MCF 10A (cell line): ENCODE measurements at regions not wholly inside any gene's neighbourhood (a gene's known extent, or its start where the extent isn't known, plus 50 kb on each side); places are given as distances from the start of the nearest gene placed in this dataset.

Source experiments
- BruUV-seq: library from RNA; stranded (reverse); fragments of 400-500 nt; replicated peaks from 2 replicates; lab custom pipeline; 2021; lab: Mats Ljungman, UMichigan
- CTCF ChIA-PET: fragments of 300-600 bp; sonication (Branson Sonifier 250); formaldehyde crosslinking; extraction: SDS; loops from one replicate; lab custom pipeline; 2021; ENCODE audit warnings: antibody characterized with exemption, inconsistent platforms; lab: Yijun Ruan, JAX
- POLR2A ChIA-PET: fragments of 300-600, 350-650 bp; sonication (Branson Sonifier 250); formaldehyde crosslinking; extraction: SDS; loops from one replicate; lab custom pipeline; 2020; ENCODE audit warnings: antibody characterized with exemption, inconsistent platforms; lab: Yijun Ruan, JAX
- DNase-seq: peaks from one replicate; pipeline ENCODE4 v3.0.0-alpha.2; 2018; ENCODE audit not compliant: unreplicated experiment
- H3K27ac Mint-ChIP-seq: one replicate; pipeline ENCODE4 v1.8.0; 2022; ENCODE audit warnings: mild to moderate bottlenecking, low read depth, mixed read lengths; ENCODE audit not compliant: unreplicated experiment
- H3K27me3 Mint-ChIP-seq: one replicate; pipeline ENCODE4 v1.8.0; 2022; ENCODE audit warnings: mixed read lengths; ENCODE audit not compliant: insufficient read depth, unreplicated experiment
- H3K36me3 Mint-ChIP-seq: one replicate; pipeline ENCODE4 v1.8.0; 2022; ENCODE audit warnings: mild to moderate bottlenecking, moderate library complexity, mixed read lengths; ENCODE audit not compliant: insufficient read depth, unreplicated experiment
- H3K4me1 Mint-ChIP-seq: one replicate; pipeline ENCODE4 v1.8.0; 2022; ENCODE audit warnings: mixed read lengths; ENCODE audit not compliant: insufficient read depth, unreplicated experiment
- H3K4me3 Mint-ChIP-seq: one replicate; pipeline ENCODE4 v1.8.0; 2022; ENCODE audit warnings: mild to moderate bottlenecking, moderate library complexity, mixed read lengths; ENCODE audit not compliant: unreplicated experiment
- H3K9me3 Mint-ChIP-seq: one replicate; pipeline ENCODE4 v1.8.0; 2022; ENCODE audit warnings: mixed read lengths; ENCODE audit not compliant: unreplicated experiment
- CTCF ChIP-seq: fragments of 200-600 bp; IDR thresholded peaks from one replicate; pipeline ENCODE4 v1.8.0; 2022; ENCODE audit warnings: antibody characterized with exemption, mild to moderate bottlenecking; ENCODE audit not compliant: unreplicated experiment
- intact Hi-C: fragments of 100-400 bp; cut with micrococcal nuclease; formaldehyde crosslinking; loops from 2 replicates; pipeline ENCODE4 v1.14.1; 2022

GRCh38 chr4:135672202-135672601, 1470.6 kb upstream of the PABPC4L start:
- ChIA-PET POLR2A (no interaction called here), CTCF (no interaction called here)
- Mint-ChIP-seq H3K27me3 (no peaks in the 10 kb centered on the region), H3K4me3 (no peak overlapping the region), H3K4me1 (peaks cover 11% of the 10 kb centered on the region), H3K36me3 (no peaks in the 10 kb centered on the region), H3K9me3 (peaks cover 8% of the 10 kb centered on the region), H3K27ac (no peak overlapping the region)
- TF ChIP-seq CTCF = no peak
- intact Hi-C loops = no loop called here
- no peak for DNase-seq
- BruUV-seq = no TSS peak

DNA sequence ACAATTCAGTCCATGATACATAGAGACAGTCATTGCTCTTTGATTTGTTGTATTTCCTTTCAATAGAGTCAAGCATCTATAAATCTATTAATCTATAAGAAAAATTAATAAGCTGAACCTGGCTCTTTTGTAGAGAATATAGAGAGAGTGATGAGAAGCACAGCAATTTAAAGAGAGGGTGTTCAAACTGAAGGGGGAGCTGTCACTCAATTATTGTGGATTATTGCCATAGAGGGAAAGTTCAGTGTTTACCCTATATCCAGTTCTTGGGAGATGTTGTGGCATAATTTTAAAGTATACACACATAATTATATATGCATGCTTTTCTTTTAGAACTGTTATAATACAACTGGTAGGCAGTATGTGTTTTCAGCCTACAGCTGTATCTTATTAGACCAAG, 1469.0 kb upstream of the PABPC4L start:
- no peak overlapping the region for H3K4me3 Mint-ChIP-seq
- peaks cover 8% of the 10 kb centered on the region for H3K9me3 Mint-ChIP-seq
- H3K27me3 Mint-ChIP-seq = no peaks in the 10 kb centered on the region
- no peak overlapping the region for H3K27ac Mint-ChIP-seq
- TF ChIP-seq CTCF = no peak
- intact Hi-C loops = no loop called here
- H3K4me1 Mint-ChIP-seq = peaks cover 11% of the 10 kb centered on the region
- DNase-seq = no peak
- CTCF ChIA-PET = interaction anchor here (0.6 kb wide), 1 partner anchor 8 kb away, joined by 3 read pairs; no protein-coding TSS in a partner anchor
- POLR2A ChIA-PET = no interaction called here
- no TSS peak for BruUV-seq
- no peaks in the 10 kb centered on the region for H3K36me3 Mint-ChIP-seq
